DND-41 (cell line): ENCODE measurements at regions not wholly inside any gene's neighbourhood (a gene's known extent, or its start where the extent isn't known, plus 50 kb on each side); places are given as distances from the start of the nearest gene placed in this dataset.

Experiments
- EZH2 ChIP-seq: IDR thresholded peaks from 3 replicates; pipeline ENCODE4 v1.6.1; 2012; ENCODE audit warnings: borderline replicate concordance, low read depth, mild to moderate bottlenecking, moderate library complexity, low read length, inconsistent platforms; ENCODE audit not compliant: severe bottlenecking
- TF ChIP-seq, protein P1 (sequence below): IDR thresholded peaks from 2 replicates; pipeline ENCODE4 v1.5.1; 2012; ENCODE audit warnings: borderline replicate concordance, low read length, moderate library complexity, mild to moderate bottlenecking; ENCODE audit not compliant: poor library complexity, severe bottlenecking; ENCODE audit errors: extremely low read depth

- TF ChIP-seq EZH2 = no peak
- TF ChIP-seq, protein P1, sequence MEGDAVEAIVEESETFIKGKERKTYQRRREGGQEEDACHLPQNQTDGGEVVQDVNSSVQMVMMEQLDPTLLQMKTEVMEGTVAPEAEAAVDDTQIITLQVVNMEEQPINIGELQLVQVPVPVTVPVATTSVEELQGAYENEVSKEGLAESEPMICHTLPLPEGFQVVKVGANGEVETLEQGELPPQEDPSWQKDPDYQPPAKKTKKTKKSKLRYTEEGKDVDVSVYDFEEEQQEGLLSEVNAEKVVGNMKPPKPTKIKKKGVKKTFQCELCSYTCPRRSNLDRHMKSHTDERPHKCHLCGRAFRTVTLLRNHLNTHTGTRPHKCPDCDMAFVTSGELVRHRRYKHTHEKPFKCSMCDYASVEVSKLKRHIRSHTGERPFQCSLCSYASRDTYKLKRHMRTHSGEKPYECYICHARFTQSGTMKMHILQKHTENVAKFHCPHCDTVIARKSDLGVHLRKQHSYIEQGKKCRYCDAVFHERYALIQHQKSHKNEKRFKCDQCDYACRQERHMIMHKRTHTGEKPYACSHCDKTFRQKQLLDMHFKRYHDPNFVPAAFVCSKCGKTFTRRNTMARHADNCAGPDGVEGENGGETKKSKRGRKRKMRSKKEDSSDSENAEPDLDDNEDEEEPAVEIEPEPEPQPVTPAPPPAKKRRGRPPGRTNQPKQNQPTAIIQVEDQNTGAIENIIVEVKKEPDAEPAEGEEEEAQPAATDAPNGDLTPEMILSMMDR = no peak
These were observed 319.3 kb upstream of the GBE1 start for GRCh38 chr3:82080792-82081191.
